WERI-Rb-1 (cell line): ENCODE measurements at regions not wholly inside any gene's neighbourhood (a gene's known extent, or its start where the extent isn't known, plus 50 kb on each side); places are given as distances from the start of the nearest gene placed in this dataset.
A peak's percentile ranks its signal among the peaks of the same experiment; 100 is the strongest.

Experiments used
- DNase-seq: peaks from one replicate; pipeline ENCODE4 v3.0.0-alpha.2; 2020
- H3K27ac ChIP-seq: fragments of 250-450 bp; sonication (Bioruptor Pico); 2 replicates; pipeline ENCODE4 v1.5.1; 2020; ENCODE audit warnings: mild to moderate bottlenecking, moderate library complexity
- H3K27me3 ChIP-seq: fragments of 250-450 bp; sonication (Bioruptor Pico); 2 replicates; pipeline ENCODE4 v1.5.1; 2021; ENCODE audit warnings: mild to moderate bottlenecking, low read depth, moderate library complexity; ENCODE audit not compliant: insufficient read depth, severe bottlenecking
- H3K36me3 ChIP-seq: fragments of 250-450 bp; sonication (Bioruptor Pico); 2 replicates; pipeline ENCODE4 v1.5.1; 2020; ENCODE audit warnings: mild to moderate bottlenecking, moderate library complexity
- H3K4me3 ChIP-seq: 2 replicates; pipeline ENCODE4 v1.5.1; 2011; ENCODE audit warnings: low read depth, mild to moderate bottlenecking, control low read depth, low read length
- H3K9me3 ChIP-seq: fragments of 250-450 bp; sonication (Bioruptor Pico); 2 replicates; pipeline ENCODE4 v1.5.1; 2021; ENCODE audit warnings: mild to moderate bottlenecking, moderate library complexity; ENCODE audit not compliant: severe bottlenecking
- CTCF ChIP-seq: IDR thresholded peaks from 2 replicates; pipeline ENCODE4 v1.5.1; 2011; ENCODE audit warnings: low read depth, mild to moderate bottlenecking, control low read depth, inconsistent platforms, low read length

GRCh38 chr4:187380181-187380581 is 615.4 kb upstream of the ZFP42 start:
- Histone ChIP-seq H3K4me3 (no peak overlapping the region), H3K36me3 (no peaks in the 10 kb centered on the region), H3K27ac (no peak overlapping the region), H3K27me3 (peaks cover 34% of the 10 kb centered on the region), H3K9me3 (no peaks in the 10 kb centered on the region)
- DNase-seq, result peak; percentile 18
- TF ChIP-seq CTCF, result peak; percentile 51

GRCh38 chr4:187383181-187383580 is 612.4 kb upstream of the ZFP42 start:
- no peaks in the 10 kb centered on the region for H3K9me3 ChIP-seq
- peaks cover 32% of the 10 kb centered on the region for H3K27me3 ChIP-seq
- no peak for DNase-seq
- no peaks in the 10 kb centered on the region for H3K36me3 ChIP-seq
- no peak overlapping the region for H3K4me3 ChIP-seq
- H3K27ac ChIP-seq, result no peak overlapping the region
- TF ChIP-seq CTCF, result no peak

DNA sequence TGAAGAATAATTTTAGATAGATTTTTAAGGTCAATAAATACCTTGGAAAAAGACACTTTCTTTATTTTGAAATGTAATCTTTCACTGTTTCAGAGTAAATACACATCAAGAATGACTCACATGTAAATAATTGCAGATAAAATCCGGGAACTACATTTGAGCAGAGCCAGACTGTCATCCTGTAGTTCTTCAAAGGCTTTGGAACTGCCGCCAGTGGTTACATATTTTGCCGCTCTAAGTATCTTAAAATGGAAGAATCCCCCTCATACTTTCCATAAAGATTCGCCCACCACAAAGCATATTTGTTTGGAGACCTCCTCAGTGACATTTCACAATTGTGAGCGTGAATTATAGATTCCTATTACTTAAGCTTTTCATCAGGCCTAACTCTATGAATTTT is 607.8 kb upstream of the ZFP42 start:
- no peak for DNase-seq
- no peak for TF ChIP-seq CTCF
- no peak overlapping the region for H3K27ac ChIP-seq
- H3K27me3 ChIP-seq, result peaks cover 62% of the 10 kb centered on the region
- no peaks in the 10 kb centered on the region for H3K9me3 ChIP-seq
- H3K4me3 ChIP-seq, result no peak overlapping the region
- no peaks in the 10 kb centered on the region for H3K36me3 ChIP-seq

- H3K4me3 ChIP-seq, result no peak overlapping the region
- H3K36me3 ChIP-seq, result no peaks in the 10 kb centered on the region
- peaks cover 69% of the 10 kb centered on the region for H3K27me3 ChIP-seq
- no peak overlapping the region for H3K27ac ChIP-seq
- H3K9me3 ChIP-seq, result no peaks in the 10 kb centered on the region
- no peak for TF ChIP-seq CTCF
- no peak for DNase-seq
Observed at GRCh38 chr4:187389420-187389819, 606.2 kb upstream of the ZFP42 start.

GRCh38 chr4:187390646-187391045 is 604.9 kb upstream of the ZFP42 start:
- H3K9me3 ChIP-seq, result no peaks in the 10 kb centered on the region
- H3K36me3 ChIP-seq, result no peaks in the 10 kb centered on the region
- TF ChIP-seq CTCF, result no peak
- H3K27ac ChIP-seq, result no peak overlapping the region
- peaks cover 76% of the 10 kb centered on the region for H3K27me3 ChIP-seq
- no peak for DNase-seq
- H3K4me3 ChIP-seq, result no peak overlapping the region

GRCh38 chr4:187393531-187394344 is 601.8 kb upstream of the ZFP42 start:
- H3K27ac ChIP-seq, result no peak overlapping the region
- H3K9me3 ChIP-seq, result no peaks in the 10 kb centered on the region
- no peak for TF ChIP-seq CTCF
- no peaks in the 10 kb centered on the region for H3K36me3 ChIP-seq
- H3K4me3 ChIP-seq, result no peak overlapping the region
- no peak for DNase-seq
- peaks cover 81% of the 10 kb centered on the region for H3K27me3 ChIP-seq
